ENCODE measurements at regions not wholly inside any gene's neighbourhood (a gene's known extent, or its start where the extent isn't known, plus 50 kb on each side); places are given as distances from the start of the nearest gene placed in this dataset.

GRCh38 chr15:99914723-99915122 lies 181.5 kb upstream of the LYSMD4 start:
- TF ChIP-seq POLR2A (IDR thresholded peaks at IDR 0.05) (no peak), CTCF (IDR thresholded peaks at IDR 0.05) (no peak)

Measured in body of pancreas (tissue), 4 donors.